NB4 (cell line): ENCODE measurements at regions not wholly inside any gene's neighbourhood (a gene's known extent, or its start where the extent isn't known, plus 50 kb on each side); places are given as distances from the start of the nearest gene placed in this dataset.

Source experiments
- CTCF ChIP-seq: IDR thresholded peaks from one replicate; pipeline ENCODE4 v1.5.1; 2012; ENCODE audit warnings: low read depth, low read length
- MAX ChIP-seq: IDR thresholded peaks from 2 replicates; pipeline ENCODE4 v1.6.1; 2011; ENCODE audit warnings: low read depth, low read length
- POLR2A ChIP-seq: IDR thresholded peaks from 2 replicates; pipeline ENCODE4 v1.6.1; 2011; ENCODE audit warnings: mild to moderate bottlenecking; ENCODE audit not compliant: insufficient read length; ENCODE audit errors: extremely low read depth

- TF ChIP-seq CTCF (no peak), POLR2A (no peak), MAX (no peak)
These were observed 235.3 kb downstream of the CSNK2A3 start for GRCh38 chr11:11117730-11118129.
